Gastrocnemius medialis (tissue), 4 donors: ENCODE measurements at regions not wholly inside any gene's neighbourhood (a gene's known extent, or its start where the extent isn't known, plus 50 kb on each side); places are given as distances from the start of the nearest gene placed in this dataset.

Experiments used
- ATAC-seq, 2 donors: fragments of 150-250 bp; one replicate each; pipeline ENCODE4 v1.9.1; 2016
- DNase-seq, 2 donors: peaks; one replicate each; pipeline ENCODE4 v3.0.0-alpha.2; 2019
- H3K27ac ChIP-seq, 4 donors: fragments of 200-600 bp; sonication (generic); 1 replicate in 1 of 4; 2 replicates in 3 of 4; pipeline ENCODE4 v1.5.1; 2016 to 2018; ENCODE audit warnings: mild to moderate bottlenecking in 2 of 4, moderate library complexity in 1 of 4
- H3K27me3 ChIP-seq, 3 donors: fragments of 200-600 bp; sonication (generic) in 2 of 3; 1 replicate in 1 of 3; 2 replicates in 2 of 3; pipeline versions ENCODE4 v1.5.1 to v1.6.0; 2016 to 2019; ENCODE audit warnings: mild to moderate bottlenecking in 1 of 3, moderate library complexity in 1 of 3
- H3K36me3 ChIP-seq, 2 donors: fragments of 200-600 bp; sonication (generic) in 1 of 2; one replicate each; pipeline ENCODE4 v1.5.1; 2017 to 2018
- H3K4me1 ChIP-seq, 2 donors: fragments of 200-600 bp; sonication (generic) in 1 of 2; one replicate each; pipeline ENCODE4 v1.5.1; 2016 to 2017; ENCODE audit warnings: mild to moderate bottlenecking in 2 of 2
- H3K4me3 ChIP-seq, 4 donors: fragments of 200-600 bp; sonication (generic) in 3 of 4; 1 replicate in 1 of 4; 2 replicates in 3 of 4; pipeline ENCODE4 v1.5.1; 2016 to 2019; ENCODE audit warnings: mild to moderate bottlenecking in 2 of 4
- H3K9me3 ChIP-seq, 3 donors: fragments of 200-600 bp; sonication (generic) in 2 of 3; 1 replicate in 1 of 3; 2 replicates in 2 of 3; pipeline ENCODE4 v1.5.1; 2016 to 2019
- POLR2A ChIP-seq, 2 donors: fragments of 450-650 bp; IDR thresholded peaks; one replicate each; pipeline ENCODE4 v1.6.1; 2017; ENCODE audit warnings: antibody characterized with exemption in 2 of 2, mild to moderate bottlenecking in 2 of 2, moderate library complexity in 2 of 2
- in situ Hi-C, 4 donors: fragments of 200-750 bp; cut with MboI; loops; one replicate each; pipeline versions ENCODE4 v1.15.0 to v1.8.0; 2017; ENCODE audit warnings: low sequenced_read_pairs in 4 of 4
- intact Hi-C: fragments of 100-400 bp; cut with DNase I; formaldehyde crosslinking; loops from one replicate; pipeline ENCODE4 v1.15.1; 2023; ENCODE audit warnings: low total_unique reads
- TF ChIP-seq, protein P1 (sequence below), 5 experiments: fragments of 450-650 bp in 3 of 5; fragments of 200-600 bp in 2 of 5; sonication (generic) in 2 of 5; IDR thresholded peaks in 4 of 5; conservative IDR thresholded peaks in 1 of 5; 1 replicate in 4 of 5; 2 replicates in 1 of 5; pipeline ENCODE4 v1.5.1; 2016 to 2019; ENCODE audit warnings: antibody characterized with exemption in 5 of 5, mild to moderate bottlenecking in 3 of 5, moderate library complexity in 3 of 5

DNA sequence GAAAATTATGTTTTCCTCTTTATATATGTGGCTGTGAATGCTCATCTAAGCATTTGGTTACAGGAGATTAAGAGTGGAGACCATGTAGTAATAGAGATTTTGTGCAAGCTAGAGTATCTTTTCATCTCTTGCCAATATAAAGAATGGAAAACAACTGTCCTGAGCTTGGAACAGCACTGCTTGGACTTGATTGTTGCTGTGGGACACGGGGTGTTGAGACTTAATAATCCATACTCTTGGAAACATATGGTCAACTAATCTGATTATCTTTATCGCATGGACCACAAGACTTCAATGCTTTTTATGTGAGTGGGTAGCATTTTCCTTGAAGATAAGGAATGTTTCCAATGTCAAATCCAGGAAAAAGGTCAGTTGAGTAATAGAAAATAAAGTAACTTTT lies 806.3 kb downstream of the DIPK2A start:
- DNase-seq = no peak
- Histone ChIP-seq H3K27me3 (no peaks in the 10 kb centered on the region), H3K27ac (no peak overlapping the region), H3K36me3 (no peaks in the 10 kb centered on the region), H3K4me1 (peaks cover 0 to 2% of the 10 kb centered on the region in 2 donors), H3K4me3 (no peak overlapping the region), H3K9me3 (no peaks in the 10 kb centered on the region)
- TF ChIP-seq, protein P1, sequence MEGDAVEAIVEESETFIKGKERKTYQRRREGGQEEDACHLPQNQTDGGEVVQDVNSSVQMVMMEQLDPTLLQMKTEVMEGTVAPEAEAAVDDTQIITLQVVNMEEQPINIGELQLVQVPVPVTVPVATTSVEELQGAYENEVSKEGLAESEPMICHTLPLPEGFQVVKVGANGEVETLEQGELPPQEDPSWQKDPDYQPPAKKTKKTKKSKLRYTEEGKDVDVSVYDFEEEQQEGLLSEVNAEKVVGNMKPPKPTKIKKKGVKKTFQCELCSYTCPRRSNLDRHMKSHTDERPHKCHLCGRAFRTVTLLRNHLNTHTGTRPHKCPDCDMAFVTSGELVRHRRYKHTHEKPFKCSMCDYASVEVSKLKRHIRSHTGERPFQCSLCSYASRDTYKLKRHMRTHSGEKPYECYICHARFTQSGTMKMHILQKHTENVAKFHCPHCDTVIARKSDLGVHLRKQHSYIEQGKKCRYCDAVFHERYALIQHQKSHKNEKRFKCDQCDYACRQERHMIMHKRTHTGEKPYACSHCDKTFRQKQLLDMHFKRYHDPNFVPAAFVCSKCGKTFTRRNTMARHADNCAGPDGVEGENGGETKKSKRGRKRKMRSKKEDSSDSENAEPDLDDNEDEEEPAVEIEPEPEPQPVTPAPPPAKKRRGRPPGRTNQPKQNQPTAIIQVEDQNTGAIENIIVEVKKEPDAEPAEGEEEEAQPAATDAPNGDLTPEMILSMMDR (IDR thresholded peaks at IDR 0.05 in 4 of 5, conservative IDR thresholded peaks at IDR 0.05 in 1 of 5) = no peak
- no peak for TF ChIP-seq POLR2A (IDR thresholded peaks at IDR 0.05)
- no peak for ATAC-seq
- in situ Hi-C loops (no loop called here), intact Hi-C loops (loop anchor here (10.0 kb wide), 1 partner anchor 803 kb away; the partner anchor contains the start of gene DIPK2A)

DNA sequence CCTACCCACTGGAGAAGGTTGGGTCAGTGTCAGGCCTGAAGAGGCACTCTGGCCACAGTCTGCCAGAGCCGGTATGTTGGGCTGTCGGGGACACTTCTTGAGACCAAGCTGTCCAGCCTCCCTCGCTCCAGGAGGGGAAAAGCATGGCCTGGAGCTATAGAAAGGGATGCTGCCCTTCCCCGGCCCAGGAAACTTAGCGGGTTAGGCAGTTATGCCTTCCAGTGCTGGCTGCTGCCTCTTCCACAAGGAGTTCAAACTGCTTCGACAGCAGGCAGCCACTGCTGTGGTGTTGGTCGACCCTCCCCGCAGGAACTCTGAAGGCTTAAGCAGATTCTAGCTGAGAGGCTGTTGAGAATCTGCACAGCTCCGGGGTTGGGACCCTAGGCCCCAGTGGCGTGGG lies 819.4 kb downstream of the DIPK2A start:
- Histone ChIP-seq H3K4me1 (no peaks in the 10 kb centered on the region), H3K36me3 (no peaks in the 10 kb centered on the region), H3K27ac (no peak overlapping the region), H3K4me3 (no peak overlapping the region), H3K9me3 (no peaks in the 10 kb centered on the region), H3K27me3 (no peaks in the 10 kb centered on the region)
- intact Hi-C loops (no loop called here), in situ Hi-C loops (no loop called here)
- TF ChIP-seq, protein P1 (IDR thresholded peaks at IDR 0.05 in 4 of 5, conservative IDR thresholded peaks at IDR 0.05 in 1 of 5) = no peak
- no peak for TF ChIP-seq POLR2A (IDR thresholded peaks at IDR 0.05)
- ATAC-seq (no peak), DNase-seq (no peak)

DNA sequence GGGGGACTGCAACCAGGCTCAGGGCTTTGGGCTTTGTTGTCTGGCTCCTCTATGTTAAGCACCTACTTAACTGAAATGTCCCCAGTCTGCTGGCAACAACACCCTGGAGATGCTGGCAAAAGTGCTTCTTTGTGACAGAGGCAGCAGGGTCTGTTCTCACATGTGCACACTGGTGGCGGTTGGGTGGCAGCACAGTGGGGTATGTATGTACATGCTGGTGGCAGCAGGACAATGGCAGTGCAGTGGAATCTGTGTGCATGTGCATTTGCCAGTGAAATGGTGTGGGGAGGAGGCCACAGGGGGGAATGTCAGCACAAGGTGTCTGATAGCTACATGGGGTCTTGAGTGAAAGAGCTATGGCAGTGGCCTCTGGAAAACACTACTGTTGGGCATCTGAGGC lies 830.3 kb downstream of the DIPK2A start:
- ATAC-seq (no peak), DNase-seq (no peak)
- no peak overlapping the region for H3K4me3 ChIP-seq
- no peaks in the 10 kb centered on the region for H3K27me3 ChIP-seq
- no peak for TF ChIP-seq POLR2A (IDR thresholded peaks at IDR 0.05)
- TF ChIP-seq, protein P1 (IDR thresholded peaks at IDR 0.05 in 4 of 5, conservative IDR thresholded peaks at IDR 0.05 in 1 of 5) = no peak
- H3K9me3 ChIP-seq = no peaks in the 10 kb centered on the region
- H3K27ac ChIP-seq = no peak overlapping the region
- no peaks in the 10 kb centered on the region for H3K36me3 ChIP-seq
- no peaks in the 10 kb centered on the region for H3K4me1 ChIP-seq
- in situ Hi-C loops (no loop called here), intact Hi-C loops (no loop called here)

DNA sequence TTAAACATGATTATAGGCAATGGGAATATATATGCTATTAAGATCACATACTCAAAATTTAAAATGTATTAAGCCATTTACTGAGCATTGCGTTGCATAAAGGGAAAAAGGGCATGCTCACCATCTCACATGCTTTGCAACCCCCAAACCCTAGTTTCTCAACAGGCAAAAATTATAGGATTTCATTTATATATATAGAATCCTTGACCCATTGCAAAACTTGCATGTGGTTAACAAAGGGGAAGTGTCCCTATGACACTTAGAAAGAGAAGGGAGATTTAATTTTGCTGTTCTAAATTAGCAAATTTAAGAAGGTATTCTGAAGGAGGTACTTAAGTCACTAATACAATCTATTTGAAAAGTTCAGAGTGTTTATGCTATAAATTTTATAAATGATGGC lies 837.8 kb downstream of the DIPK2A start:
- Histone ChIP-seq H3K4me3 (no peak overlapping the region), H3K36me3 (no peaks in the 10 kb centered on the region), H3K4me1 (no peaks in the 10 kb centered on the region), H3K27ac (no peak overlapping the region), H3K27me3 (no peaks in the 10 kb centered on the region), H3K9me3 (no peaks in the 10 kb centered on the region)
- in situ Hi-C loops = no loop called here
- DNase-seq (no peak), ATAC-seq (no peak)
- intact Hi-C loops = no loop called here
- TF ChIP-seq, protein P1 (IDR thresholded peaks at IDR 0.05 in 4 of 5, conservative IDR thresholded peaks at IDR 0.05 in 1 of 5) = no peak
- no peak for TF ChIP-seq POLR2A (IDR thresholded peaks at IDR 0.05)

DNA sequence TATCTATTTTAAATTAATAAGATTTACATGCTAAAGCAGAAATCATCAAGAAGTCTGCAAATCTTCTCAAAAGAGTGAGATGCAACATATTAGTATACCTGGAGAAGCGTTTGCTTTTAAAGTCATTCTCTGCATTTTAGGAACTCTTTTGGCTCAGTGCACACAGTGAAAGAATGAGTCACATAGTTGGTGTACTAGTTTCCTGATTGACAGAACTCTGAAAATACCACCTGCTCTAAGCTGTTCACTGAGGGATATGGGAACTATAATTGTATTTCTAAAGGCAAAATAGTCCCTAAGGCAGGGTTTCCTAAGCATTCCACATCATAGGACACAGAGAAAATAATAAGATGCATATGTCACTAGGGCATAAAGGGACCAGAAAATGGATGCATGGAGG lies 838.5 kb downstream of the DIPK2A start:
- DNase-seq (no peak), ATAC-seq (no peak)
- H3K4me3 ChIP-seq = no peak overlapping the region
- H3K4me1 ChIP-seq = no peaks in the 10 kb centered on the region
- TF ChIP-seq POLR2A (IDR thresholded peaks at IDR 0.05) = no peak
- TF ChIP-seq, protein P1 (IDR thresholded peaks at IDR 0.05 in 4 of 5, conservative IDR thresholded peaks at IDR 0.05 in 1 of 5) = no peak
- in situ Hi-C loops (no loop called here), intact Hi-C loops (no loop called here)
- H3K27me3 ChIP-seq = no peaks in the 10 kb centered on the region
- no peak overlapping the region for H3K27ac ChIP-seq
- no peaks in the 10 kb centered on the region for H3K9me3 ChIP-seq
- H3K36me3 ChIP-seq = no peaks in the 10 kb centered on the region
